Smooth muscle cell (in vitro differentiated cells): ENCODE measurements at regions not wholly inside any gene's neighbourhood (a gene's known extent, or its start where the extent isn't known, plus 50 kb on each side); places are given as distances from the start of the nearest gene placed in this dataset.

Experiments used
- DNase-seq: peaks from one replicate; lab custom pipeline; 2025; ENCODE audit not compliant: unreplicated experiment; lab: John Stamatoyannopoulos, UW
- H2AFZ ChIP-seq: fragments of 200-600 bp; sonication (generic); 2 replicates; pipeline ENCODE4 v1.6.0; 2016; ENCODE audit warnings: antibody characterized with exemption, low read depth, mild to moderate bottlenecking
- H3F3A ChIP-seq: fragments of 200-600 bp; sonication (generic); 2 replicates; pipeline ENCODE4 v1.6.0; 2017; ENCODE audit warnings: antibody characterized with exemption, low read depth
- H3K27ac ChIP-seq: fragments of 200-600 bp; sonication (generic); 2 replicates; pipeline ENCODE4 v1.5.1; 2016; ENCODE audit warnings: low read depth, mild to moderate bottlenecking
- H3K27me3 ChIP-seq: fragments of 200-600 bp; sonication (generic); 2 replicates; pipeline ENCODE4 v1.6.1; 2016; ENCODE audit warnings: low read depth, mild to moderate bottlenecking
- H3K36me3 ChIP-seq: fragments of 200-600 bp; sonication (generic); 2 replicates; pipeline ENCODE4 v1.5.1; 2016; ENCODE audit warnings: low read depth
- H3K4me1 ChIP-seq: fragments of 200-600 bp; sonication (generic); 2 replicates; pipeline ENCODE4 v1.5.1; 2016; ENCODE audit warnings: low read depth
- H3K4me2 ChIP-seq: fragments of 200-600 bp; sonication (generic); 2 replicates; pipeline ENCODE4 v1.6.0; 2016; ENCODE audit warnings: mild to moderate bottlenecking
- H3K4me3 ChIP-seq: fragments of 200-600 bp; sonication (generic); 2 replicates; pipeline ENCODE4 v1.5.1; 2016; ENCODE audit warnings: mild to moderate bottlenecking
- H3K79me2 ChIP-seq: fragments of 200-600 bp; sonication (generic); 2 replicates; pipeline ENCODE4 v1.6.0; 2016; ENCODE audit warnings: low read depth, mild to moderate bottlenecking
- H3K9ac ChIP-seq: fragments of 200-600 bp; sonication (generic); 2 replicates; pipeline ENCODE4 v1.6.0; 2016; ENCODE audit warnings: low read depth
- H3K9me3 ChIP-seq: fragments of 200-600 bp; sonication (generic); replicated peaks from 2 replicates; pipeline ENCODE4 v1.5.1; 2016; ENCODE audit warnings: low read depth
- H4K20me1 ChIP-seq: fragments of 200-600 bp; sonication (generic); 2 replicates; pipeline ENCODE4 v1.6.0; 2016; ENCODE audit warnings: low read depth
- WGBS: methylation state at CpG from one replicate; pipeline ENCODE4 v1.1.7; 2016; ENCODE audit warnings: low lambda C conversion rate; 5-methylcytosine and 5-hydroxymethylcytosine counted together
- TF ChIP-seq, protein P1 (sequence below): fragments of 200-600 bp; sonication (generic); IDR thresholded peaks from 2 replicates; pipeline ENCODE4 v1.5.1; 2017; ENCODE audit warnings: borderline replicate concordance, mild to moderate bottlenecking, antibody characterized with exemption; ENCODE audit not compliant: insufficient read depth, poor library complexity, severe bottlenecking

DNA sequence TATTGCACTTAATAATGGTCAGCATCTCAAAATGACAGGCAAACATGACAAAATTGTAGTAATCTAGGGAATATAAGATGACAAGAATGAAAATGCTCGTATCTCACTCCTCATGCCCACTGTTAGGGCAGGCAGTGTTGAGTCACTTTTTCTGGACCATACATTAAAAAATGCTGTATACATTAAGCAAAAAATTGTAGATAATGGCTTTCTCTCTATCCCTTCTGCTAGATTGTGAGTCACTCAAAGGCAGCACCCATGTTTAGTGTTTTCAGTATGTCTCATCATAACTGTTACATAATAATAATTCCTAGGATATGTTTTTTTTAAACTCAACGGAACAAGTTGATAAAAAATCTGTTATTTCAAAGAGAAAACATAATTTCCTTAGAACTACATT, 199.3 kb downstream of the TENT5A start:
- Histone ChIP-seq H2AFZ (no peak overlapping the region), H3K79me2 (no peaks in the 10 kb centered on the region), H4K20me1 (no peaks in the 10 kb centered on the region), H3K4me1 (peaks cover 18% of the 10 kb centered on the region), H3F3A (peaks cover 7% of the 10 kb centered on the region), H3K27me3 (no peaks in the 10 kb centered on the region), H3K4me3 (no peak overlapping the region), H3K4me2 (peak overlapping the region; percentile 55), H3K9ac (no peak overlapping the region), H3K27ac (peak overlapping the region; percentile 81), H3K36me3 (no peaks in the 10 kb centered on the region), H3K9me3 (no peaks in the 10 kb centered on the region)
- TF ChIP-seq, protein P1, sequence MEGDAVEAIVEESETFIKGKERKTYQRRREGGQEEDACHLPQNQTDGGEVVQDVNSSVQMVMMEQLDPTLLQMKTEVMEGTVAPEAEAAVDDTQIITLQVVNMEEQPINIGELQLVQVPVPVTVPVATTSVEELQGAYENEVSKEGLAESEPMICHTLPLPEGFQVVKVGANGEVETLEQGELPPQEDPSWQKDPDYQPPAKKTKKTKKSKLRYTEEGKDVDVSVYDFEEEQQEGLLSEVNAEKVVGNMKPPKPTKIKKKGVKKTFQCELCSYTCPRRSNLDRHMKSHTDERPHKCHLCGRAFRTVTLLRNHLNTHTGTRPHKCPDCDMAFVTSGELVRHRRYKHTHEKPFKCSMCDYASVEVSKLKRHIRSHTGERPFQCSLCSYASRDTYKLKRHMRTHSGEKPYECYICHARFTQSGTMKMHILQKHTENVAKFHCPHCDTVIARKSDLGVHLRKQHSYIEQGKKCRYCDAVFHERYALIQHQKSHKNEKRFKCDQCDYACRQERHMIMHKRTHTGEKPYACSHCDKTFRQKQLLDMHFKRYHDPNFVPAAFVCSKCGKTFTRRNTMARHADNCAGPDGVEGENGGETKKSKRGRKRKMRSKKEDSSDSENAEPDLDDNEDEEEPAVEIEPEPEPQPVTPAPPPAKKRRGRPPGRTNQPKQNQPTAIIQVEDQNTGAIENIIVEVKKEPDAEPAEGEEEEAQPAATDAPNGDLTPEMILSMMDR, result no peak
- 11% methylated on average over 2 of the region's 2 CpGs for WGBS
- DNase-seq, result no peak

DNA sequence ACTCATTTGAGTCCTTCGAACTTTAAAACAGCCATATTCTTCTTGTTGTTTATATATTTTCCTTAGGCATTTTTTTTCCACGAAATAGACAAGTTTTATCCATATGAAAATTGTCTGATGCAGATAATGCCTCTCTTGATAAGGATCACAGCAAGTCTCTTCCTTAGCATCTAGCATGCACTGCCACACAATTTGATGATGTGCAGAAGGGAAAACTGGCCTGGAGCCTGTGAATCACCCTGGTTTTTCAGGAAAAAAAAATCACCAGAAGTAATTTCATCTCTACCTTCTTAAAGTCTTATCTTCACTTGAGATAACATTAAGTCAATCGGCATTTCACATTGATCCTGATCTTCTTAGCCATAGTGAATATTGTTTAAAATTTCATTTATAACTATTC, 199.8 kb downstream of the TENT5A start:
- Histone ChIP-seq H3F3A (peaks cover 7% of the 10 kb centered on the region), H2AFZ (no peak overlapping the region), H3K9ac (no peak overlapping the region), H3K9me3 (no peaks in the 10 kb centered on the region), H3K27me3 (no peaks in the 10 kb centered on the region), H3K4me2 (peak overlapping the region; percentile 55), H3K79me2 (no peaks in the 10 kb centered on the region), H3K36me3 (no peaks in the 10 kb centered on the region), H3K4me3 (no peak overlapping the region), H3K27ac (peak overlapping the region; percentile 81), H4K20me1 (no peaks in the 10 kb centered on the region), H3K4me1 (peaks cover 18% of the 10 kb centered on the region)
- WGBS, result 23% methylated on average over 3 of the region's 3 CpGs
- no peak for DNase-seq
- TF ChIP-seq, protein P1, result no peak

DNA sequence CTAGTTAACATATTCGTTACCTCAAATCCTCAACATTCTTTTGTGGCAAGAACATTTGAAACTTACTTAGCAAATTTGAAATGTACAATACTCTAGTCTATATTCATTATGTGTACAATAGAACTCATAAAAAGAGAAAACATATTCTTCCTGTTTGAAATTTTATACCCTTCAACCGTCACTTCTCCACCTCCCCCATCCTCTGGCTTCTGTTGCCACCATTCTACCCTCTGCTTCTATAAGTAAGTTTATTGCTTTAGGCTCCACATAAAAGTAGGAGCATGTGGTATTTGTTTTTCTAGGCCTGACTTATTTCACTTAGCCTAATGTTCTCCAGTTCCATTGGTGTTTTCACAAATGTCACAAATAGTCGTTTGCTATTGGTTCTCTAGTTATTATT, 205.3 kb downstream of the TENT5A start:
- 88% methylated on average over 3 of the region's 3 CpGs for WGBS
- Histone ChIP-seq H3K4me3 (no peak overlapping the region), H3K4me2 (no peak overlapping the region), H4K20me1 (no peaks in the 10 kb centered on the region), H3K4me1 (peaks cover 3% of the 10 kb centered on the region), H3K36me3 (no peaks in the 10 kb centered on the region), H3K79me2 (no peaks in the 10 kb centered on the region), H3K9me3 (no peaks in the 10 kb centered on the region), H3F3A (peaks cover 4% of the 10 kb centered on the region), H3K27me3 (no peaks in the 10 kb centered on the region), H3K27ac (no peak overlapping the region), H2AFZ (no peak overlapping the region), H3K9ac (no peak overlapping the region)
- TF ChIP-seq, protein P1, result no peak
- no peak for DNase-seq

DNA sequence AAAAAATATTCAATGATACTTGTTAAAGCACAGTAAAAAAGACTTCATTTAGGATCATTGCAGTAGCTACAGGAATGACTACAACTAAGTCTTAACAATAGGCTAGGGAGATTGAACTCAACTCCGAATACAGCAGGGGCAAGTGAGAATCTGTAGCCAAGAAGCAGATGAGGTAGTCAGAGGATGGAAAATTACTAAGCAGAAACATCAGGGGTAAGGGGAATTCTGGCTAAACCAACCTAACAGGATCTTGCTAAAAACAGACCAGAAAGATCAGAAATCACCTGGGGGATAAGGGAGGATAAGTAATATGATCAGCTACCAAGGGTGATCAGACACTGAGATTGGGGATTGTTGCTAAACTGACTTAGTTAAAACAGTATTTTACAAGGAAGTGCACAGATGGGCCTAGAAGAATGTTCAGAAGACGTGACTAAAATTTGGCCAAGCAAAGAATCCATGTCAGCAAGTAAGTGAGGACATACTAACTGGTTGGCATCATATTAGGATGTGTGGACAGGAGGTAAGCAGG, 217.5 kb downstream of the TENT5A start:
- TF ChIP-seq, protein P1, result no peak
- no peak overlapping the region for H3K4me2 ChIP-seq

More for the DNA sequence above, 217.5 kb downstream of the TENT5A start:
- no peaks in the 10 kb centered on the region for H3K79me2 ChIP-seq
- no peaks in the 10 kb centered on the region for H3K36me3 ChIP-seq
- no peaks in the 10 kb centered on the region for H3K4me1 ChIP-seq
- no peak for DNase-seq
- H3K27ac ChIP-seq, result no peak overlapping the region
- H3K9ac ChIP-seq, result no peak overlapping the region
- 73% methylated on average over 2 of the region's 2 CpGs for WGBS
- no peak overlapping the region for H3K4me3 ChIP-seq
- no peaks in the 10 kb centered on the region for H3F3A ChIP-seq
- H4K20me1 ChIP-seq, result no peaks in the 10 kb centered on the region
- no peaks in the 10 kb centered on the region for H3K27me3 ChIP-seq
- H3K9me3 ChIP-seq, result no peaks in the 10 kb centered on the region
- no peak overlapping the region for H2AFZ ChIP-seq
